GM19463 (cell line): ENCODE measurements at regions not wholly inside any gene's neighbourhood (a gene's known extent, or its start where the extent isn't known, plus 50 kb on each side); places are given as distances from the start of the nearest gene placed in this dataset.
A peak's percentile ranks its signal among the peaks of the same experiment; 100 is the strongest.

Source experiments
- ATAC-seq: cut with Tn5 transposase; IDR thresholded peaks from one replicate; pipeline ENCODE4 v1.9.1; 2021; ENCODE audit warnings: mild to moderate bottlenecking, moderate library complexity; ENCODE audit not compliant: unreplicated experiment

GRCh38 chr12:14252697-14253096 is 112.8 kb upstream of the ATF7IP start:
- ATAC-seq: no peak

GRCh38 chr12:14253496-14253895 is 112.0 kb upstream of the ATF7IP start:
- no peak for ATAC-seq

GRCh38 chr12:14254781-14255180 is 110.7 kb upstream of the ATF7IP start:
- ATAC-seq: no peak

GRCh38 chr12:14256121-14256520 is 109.4 kb upstream of the ATF7IP start:
- no peak for ATAC-seq

- peak; percentile 56 for ATAC-seq
Observed at GRCh38 chr12:14256555-14257169, 108.8 kb upstream of the ATF7IP start.

DNA sequence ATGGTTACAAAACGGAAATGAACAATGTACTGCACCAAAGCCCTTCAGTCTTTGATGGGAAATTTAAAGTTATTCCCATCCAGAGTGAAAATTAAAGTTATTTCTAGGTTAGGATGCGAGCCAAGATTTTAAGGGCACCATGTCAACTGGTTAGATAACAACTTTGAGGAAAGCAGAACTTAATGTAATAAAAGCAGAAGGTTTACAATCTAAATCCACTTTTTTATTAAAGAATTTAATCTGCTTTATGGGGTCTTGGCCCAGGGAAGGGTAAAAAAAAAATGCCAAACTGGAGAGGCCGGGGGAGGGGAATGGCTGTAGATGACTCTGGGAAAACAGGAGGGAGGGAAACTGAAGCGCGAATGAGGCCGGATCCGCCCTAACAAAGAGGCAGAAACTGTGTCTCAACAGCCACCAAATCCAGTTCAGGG is 108.2 kb upstream of the ATF7IP start:
- no peak for ATAC-seq

DNA sequence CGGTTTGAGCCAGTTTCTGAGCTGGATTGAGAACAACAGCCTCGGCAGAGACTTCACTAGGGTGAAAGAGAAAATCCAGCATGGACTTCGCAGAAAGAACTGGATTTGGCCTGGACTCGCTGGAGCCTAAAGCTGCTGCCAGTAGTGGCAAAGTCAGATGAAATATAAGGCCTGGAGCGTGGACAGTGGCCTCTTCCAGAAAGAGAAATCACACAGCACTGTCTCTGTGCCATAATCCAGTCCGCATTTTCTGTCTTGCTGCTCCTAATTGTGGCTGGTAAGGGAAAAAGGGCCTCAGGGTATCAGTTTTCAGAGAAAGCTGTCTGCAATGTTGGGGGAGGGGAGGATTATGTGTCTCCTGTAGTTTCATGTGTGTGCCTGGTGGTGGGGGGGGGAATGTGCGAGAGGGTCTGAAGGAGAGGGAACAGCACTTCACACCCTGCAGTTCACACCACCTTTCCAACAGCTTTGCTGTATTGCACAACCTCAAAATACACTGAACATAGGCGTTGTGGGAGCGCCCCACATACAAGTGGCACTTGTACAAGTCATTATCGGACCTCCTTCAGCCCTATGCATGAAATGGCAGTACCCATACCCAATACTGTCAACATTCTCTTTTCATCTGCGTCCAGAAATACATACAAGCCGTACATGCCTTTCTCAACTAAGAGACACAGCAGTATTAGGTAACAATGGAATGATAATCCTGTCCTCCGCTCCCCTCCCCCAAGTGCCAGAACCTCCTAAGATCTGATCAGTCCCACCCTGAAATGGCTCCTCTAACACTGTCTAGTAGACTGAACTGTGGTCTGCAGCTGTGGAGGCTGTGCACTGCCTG is 107.5 kb upstream of the ATF7IP start:
- peak; percentile 54 for ATAC-seq

DNA sequence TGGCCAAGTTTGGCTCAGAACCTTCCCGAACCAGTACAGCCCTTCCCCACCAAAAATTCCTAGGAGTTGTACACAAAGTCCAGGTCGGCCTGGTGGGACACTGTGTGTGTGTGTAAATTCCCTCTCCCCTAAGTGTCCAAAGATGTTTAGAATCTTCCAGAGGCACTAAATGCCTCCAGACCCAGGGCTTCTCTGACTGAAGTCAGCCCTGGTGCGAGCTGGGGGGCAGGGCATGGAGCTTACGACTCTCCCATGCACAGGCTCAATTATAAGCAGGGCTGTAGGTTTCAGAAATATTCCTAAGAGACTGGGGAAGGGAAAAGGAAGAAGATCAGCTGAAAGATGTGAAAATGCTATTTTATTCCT is 106.9 kb upstream of the ATF7IP start:
- no peak for ATAC-seq

DNA sequence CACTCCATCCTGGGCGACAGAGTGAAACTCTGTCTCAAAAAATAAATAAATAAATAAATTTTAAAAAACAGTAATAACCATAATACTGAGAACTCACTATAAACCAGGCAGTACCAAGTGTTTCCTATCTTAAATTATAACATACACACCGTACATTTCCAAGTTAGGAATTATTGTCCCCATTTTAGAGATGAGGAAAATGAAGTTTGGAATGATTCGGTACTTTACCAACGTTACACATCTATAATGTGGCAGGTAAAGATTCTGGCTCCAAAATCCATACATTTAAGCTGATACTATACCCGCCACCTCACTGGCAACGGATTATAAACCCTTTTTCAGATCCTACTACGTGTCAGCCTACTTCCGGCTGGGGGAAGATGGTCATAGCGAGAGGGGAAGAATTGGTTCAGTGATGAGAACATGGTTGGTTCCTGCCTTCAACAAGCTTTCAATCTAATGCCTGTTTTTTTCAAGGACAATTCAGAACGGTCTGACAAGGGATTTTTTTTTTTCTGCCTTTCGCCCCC is 105.9 kb upstream of the ATF7IP start:
- ATAC-seq: no peak

DNA sequence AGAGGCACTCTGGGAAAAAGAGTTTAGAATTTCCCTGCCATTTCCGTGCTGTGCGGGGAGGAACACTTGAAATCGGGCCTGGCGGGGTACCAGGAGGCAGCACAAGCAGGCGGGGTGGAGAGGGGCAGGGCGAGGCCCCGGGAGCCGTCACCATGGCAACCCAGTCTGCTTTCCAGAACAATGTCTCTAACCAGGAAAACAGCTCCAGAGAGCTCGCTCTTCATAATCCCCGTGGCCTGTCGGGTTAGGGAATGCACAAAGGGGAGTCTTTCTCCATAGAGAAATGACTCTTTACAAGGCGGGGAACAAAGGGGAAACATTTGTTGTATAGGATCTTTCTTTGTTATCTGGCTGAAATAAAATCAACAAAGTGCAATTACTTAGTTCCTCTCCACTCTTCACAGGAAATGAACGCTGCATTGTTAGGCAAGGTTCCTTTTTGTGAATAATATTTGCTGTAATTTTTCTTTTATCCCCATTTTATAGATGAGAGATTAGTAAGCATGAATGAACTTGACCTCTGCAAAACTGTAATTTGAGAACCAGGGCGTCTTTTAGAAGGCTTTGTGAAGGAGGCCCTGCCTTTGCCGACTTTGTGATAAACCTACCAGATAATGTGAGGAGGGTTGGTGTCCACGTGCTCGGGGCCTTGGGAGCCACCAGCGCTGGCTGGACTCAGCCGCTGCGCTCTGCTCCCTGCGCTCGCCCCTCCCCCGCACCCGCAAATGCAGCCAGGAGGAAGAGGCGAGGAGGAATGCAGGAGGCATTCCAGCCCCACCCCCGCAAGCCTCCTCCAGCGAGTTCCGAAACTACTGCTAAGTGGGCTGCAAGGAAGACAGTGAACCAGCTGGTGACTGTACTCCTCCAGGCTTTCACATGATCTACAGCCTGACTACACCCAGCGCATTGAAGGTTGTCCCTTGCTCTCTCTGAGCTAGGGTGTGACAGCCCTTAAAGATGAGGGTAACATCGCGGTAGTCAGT is 105.2 kb upstream of the ATF7IP start:
- ATAC-seq: no peak

DNA sequence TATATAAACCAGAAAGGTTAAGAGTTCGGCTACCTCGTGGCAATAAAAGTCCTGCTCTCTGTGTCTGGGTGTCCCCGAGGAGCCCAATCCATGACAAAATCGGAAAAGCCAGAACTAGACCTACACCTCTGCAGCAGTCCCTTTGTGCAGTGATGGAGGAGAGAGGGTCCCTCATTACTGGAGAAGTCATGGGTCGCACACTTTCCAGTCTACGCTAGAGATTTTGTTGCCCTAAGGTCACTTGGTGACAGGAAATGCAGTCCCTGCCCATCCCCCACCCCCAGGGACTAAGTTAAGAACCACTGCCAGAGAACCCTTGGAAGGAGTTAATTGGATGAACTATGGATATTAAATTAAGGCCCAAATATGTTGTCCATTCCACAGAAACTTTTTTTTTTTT is 104.4 kb upstream of the ATF7IP start:
- ATAC-seq: no peak

DNA sequence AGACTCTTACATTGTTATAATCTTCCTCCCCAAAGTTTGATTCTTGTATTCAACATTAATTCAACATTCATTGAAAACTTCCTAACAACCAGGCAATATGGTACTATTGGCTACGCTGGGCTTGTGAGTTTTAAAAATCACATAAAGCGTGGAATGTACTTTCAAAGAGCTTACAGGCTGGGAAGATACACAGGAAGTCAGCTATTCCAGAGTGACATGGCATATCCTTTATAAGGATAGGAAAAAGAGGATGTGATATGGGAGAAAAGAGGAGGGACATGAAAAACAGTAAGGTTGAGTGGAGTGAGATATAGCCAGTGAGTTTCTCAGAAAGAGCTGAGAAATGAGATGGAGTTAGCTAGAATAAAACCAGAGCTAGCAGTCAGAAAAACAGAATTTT is 103.6 kb upstream of the ATF7IP start:
- ATAC-seq: no peak

DNA sequence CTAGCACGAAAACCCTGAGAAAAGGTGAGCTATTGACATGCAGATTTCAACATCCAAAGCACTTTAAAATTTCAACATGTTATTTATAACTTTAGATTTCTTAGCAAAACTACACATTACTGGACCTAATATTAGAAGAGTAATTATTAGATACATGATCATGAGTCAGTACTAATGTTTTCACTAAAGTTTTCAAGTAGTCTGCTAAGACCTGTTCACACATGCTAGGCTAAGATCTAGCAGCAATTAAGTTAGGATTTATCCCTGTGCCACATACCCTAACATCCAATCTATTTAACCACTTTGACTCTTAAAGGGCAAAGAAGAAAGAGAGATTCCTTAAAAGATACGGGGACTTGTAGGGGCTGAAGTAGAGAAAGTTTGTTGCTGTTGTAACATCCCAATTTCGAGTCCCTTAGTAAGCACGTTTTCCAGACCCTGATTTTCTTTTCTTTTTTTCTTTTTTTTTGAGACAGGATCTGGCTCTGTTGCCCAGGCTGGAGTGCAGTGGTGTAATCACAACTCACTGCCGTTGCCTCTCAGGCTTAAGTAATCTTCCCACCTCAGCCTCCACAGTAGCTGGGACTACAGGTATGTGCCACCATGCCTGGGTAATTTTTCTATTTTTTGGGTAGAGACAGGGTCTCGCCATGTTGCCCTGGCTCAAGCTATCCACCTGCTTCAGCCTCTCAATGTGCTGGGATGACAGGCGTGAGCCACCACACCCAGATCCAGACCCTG is 102.5 kb upstream of the ATF7IP start:
- ATAC-seq: no peak

DNA sequence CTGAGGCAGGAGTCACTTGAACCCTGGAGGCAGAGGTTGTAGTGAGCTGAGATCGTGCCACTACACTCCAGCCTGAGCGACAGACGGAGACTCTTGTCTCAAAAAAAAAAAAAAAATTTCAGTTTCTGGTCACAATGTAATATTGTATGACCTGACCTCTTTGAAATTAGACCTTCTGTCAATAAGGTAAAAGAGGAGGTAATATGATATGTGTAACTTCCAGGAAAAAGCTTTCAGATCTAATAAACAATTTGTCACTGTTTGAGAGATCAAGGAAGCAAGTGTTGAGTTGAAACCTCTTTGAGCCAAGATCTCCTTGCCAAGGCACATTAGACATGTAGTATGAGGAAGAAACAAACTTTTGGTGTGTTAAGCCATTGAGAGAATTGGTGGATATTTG is 101.7 kb upstream of the ATF7IP start:
- no peak for ATAC-seq

DNA sequence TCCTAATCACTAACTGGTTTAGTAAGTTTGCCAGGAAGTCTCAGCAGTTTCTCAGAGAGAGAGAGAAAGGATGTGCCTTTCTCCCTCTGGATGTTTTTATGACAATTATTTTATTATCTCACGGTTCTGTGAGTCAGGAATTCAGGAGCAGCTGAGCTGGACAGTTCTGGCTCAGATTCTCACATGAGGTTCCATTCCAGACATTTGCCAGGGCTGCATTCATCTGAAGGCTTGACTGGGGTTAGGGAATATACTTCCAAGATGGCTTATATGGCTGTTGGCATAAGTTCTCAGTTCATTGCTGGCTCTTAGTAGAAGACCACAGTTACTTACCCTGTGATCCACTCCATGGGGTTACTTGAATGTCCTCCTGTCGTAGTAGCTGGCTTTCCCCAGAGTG is 101.2 kb upstream of the ATF7IP start:
- no peak for ATAC-seq

GRCh38 chr12:14264778-14265177 is 100.7 kb upstream of the ATF7IP start:
- no peak for ATAC-seq

DNA sequence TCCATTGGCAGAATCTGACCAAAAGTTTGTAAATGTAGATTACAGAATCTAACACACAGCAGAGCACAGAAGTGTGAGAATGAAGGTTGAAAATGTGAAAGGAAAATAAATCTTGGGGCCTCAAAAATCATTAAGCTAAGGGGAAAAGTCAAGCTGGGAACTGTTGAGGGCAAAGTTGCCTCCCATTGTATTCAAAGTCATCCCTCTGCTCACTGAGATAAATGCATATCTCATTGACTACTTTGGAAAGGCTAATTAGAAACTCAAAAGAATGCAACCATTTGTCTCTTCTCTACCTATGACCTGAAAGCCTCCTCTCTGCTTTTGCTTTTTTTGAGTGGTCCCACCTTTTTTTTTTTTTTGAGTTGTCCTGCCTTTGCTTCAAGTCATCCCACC is 97.4 kb upstream of the ATF7IP start:
- ATAC-seq: no peak

GRCh38 chr12:14270392-14270791 is 95.1 kb upstream of the ATF7IP start:
- no peak for ATAC-seq

GRCh38 chr12:14272956-14273912 is 92.2 kb upstream of the ATF7IP start:
- ATAC-seq: no peak
